ENCODE measurements at regions not wholly inside any gene's neighbourhood (a gene's known extent, or its start where the extent isn't known, plus 50 kb on each side); places are given as distances from the start of the nearest gene placed in this dataset.

- no peak for TF ChIP-seq CTCF (conservative IDR thresholded peaks at IDR 0.05 in 1 of 2, IDR thresholded peaks at IDR 0.05 in 1 of 2; ENCODE audit: extremely low read depth in 1 of 2, insufficient read depth in 1 of 2, low read depth in 1 of 2, low read length in 2 of 2)
- no peak for TF ChIP-seq EZH2 (IDR thresholded peaks at IDR 0.05; ENCODE audit: borderline replicate concordance, low read length)
Observed at GRCh38 chr3:4897765-4898453, 81.3 kb upstream of the BHLHE40 start.

Measured in mammary epithelial cell (primary cell).